AG10803 (cell line): ENCODE measurements at regions not wholly inside any gene's neighbourhood (a gene's known extent, or its start where the extent isn't known, plus 50 kb on each side); places are given as distances from the start of the nearest gene placed in this dataset.

Experiments used
- DNase-seq: peaks from one replicate; pipeline ENCODE4 v3.0.0; 2010; ENCODE audit warnings: low read depth
- H3K4me3 ChIP-seq: 2 replicates; pipeline ENCODE4 v1.5.1; 2011; ENCODE audit warnings: mild to moderate bottlenecking, low read length, control low read depth
- CTCF ChIP-seq: conservative IDR thresholded peaks from 2 replicates; pipeline ENCODE4 v1.5.1; 2011; ENCODE audit warnings: mild to moderate bottlenecking, low read length, control low read depth, inconsistent platforms

DNA sequence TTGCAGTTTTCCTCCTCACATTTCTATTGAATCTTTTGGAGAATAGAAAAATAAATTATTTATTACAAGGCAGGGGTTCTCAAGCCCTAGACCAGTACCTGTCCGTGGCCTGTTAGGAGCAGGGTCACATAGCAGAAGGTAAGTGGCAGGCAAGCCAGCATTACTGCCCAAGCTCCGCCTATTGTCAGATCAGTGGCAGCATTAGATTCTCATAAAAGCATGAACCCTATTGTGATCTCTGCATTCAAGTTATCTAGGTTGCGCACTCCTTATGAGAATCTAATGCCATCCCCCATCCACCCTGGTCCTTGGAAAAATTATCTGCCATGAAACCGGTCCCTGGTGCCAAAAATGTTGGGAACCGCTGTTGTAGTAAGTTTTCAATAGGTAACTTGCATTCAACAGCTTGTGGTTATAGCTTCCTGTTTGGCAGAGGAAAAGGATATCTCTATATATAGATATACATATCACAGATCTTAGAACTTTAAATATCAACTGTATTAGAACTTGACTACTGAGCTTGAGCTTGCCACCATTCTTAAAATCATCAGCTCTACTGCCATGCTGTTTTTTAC lies 165.1 kb downstream of the AHR start:
- no peak for TF ChIP-seq CTCF
- DNase-seq, result no peak

DNA sequence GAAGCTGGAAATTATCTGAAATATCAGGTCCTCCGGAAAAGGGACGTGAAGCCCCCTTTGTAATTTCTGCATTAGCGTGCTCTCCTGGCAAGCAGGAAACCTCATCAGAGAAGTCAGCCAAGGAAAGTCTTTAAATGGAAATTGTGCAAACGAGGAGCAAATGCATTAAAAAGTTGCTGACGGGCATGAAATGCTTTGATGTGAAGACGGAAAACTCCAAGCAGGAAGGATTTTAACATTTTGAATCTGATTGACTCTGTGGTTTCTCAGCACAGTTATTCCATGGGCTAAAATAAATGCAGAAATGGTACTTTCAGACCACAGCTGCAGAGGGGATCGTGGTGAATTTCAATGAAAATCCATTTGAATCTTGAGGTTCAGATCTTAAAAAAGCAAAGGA lies 167.8 kb downstream of the AHR start:
- no peak for DNase-seq
- no peak for TF ChIP-seq CTCF
- H3K4me3 ChIP-seq, result no peak overlapping the region

More for the DNA sequence above, 165.1 kb downstream of the AHR start:
- no peak overlapping the region for H3K4me3 ChIP-seq

DNA sequence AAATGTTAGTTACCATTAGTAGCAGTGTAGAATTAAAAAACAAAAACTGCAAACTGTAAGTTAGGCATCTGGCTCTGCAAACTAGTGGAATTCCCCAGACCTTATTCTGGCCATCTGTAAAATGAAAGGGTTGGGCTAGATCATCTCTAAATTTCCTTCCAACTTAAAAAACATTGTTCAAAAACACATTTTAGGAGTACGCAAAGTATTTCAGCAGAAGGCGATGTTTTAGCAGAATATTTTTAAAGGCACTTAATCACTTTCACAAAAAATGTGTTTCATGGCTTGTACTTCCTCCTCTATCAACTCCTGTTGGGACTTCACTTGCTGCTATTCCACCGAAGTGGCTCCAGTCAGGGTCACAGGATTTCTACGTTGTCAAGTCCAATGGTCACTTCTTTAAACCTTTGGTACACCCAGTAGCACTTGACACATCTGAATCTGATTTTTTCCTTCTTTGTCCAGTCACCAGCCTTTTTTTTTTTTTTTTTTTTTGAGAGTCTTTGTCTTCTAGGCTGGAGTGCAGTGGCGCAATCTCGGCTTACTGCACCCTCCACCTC lies 169.0 kb downstream of the AHR start:
- H3K4me3 ChIP-seq, result no peak overlapping the region
- no peak for TF ChIP-seq CTCF
- no peak for DNase-seq

DNA sequence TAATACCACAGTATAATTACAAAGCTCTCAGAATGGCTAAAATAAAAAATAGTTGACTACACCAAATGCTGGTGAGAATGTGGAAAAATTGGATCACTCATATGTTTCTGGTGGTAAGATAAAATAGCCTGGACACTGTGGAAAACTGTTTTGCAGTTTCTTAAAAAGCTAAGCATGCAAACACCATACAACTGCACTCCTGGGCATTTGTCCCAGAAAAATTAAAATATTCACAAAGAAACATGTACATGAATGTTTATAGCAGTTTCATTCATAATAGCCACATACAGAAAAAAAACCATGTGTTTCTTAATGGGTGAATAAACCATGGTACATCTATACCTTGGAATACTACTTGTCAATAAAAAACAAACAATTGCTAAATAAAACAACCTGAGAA lies 172.9 kb downstream of the AHR start:
- no peak for DNase-seq
- no peak for TF ChIP-seq CTCF
- no peak overlapping the region for H3K4me3 ChIP-seq

DNA sequence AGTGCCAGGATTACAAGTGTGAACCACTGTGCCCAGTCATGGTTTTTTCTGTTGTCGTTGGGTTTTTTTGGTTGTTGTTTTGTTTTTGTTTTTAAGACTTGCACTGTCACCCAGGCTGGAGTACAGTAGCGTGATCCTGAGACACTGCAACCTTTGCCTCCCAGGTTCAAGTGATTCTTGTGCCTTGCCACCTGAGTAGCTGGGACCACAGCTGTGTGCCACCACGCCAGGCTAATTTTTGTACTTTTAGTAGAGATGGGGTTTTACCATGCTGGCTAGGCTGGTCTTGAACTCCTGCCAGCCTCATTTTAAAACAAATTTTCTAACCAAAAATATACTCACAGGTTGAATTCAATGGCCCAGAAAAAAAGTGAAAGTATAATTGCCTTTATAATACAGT lies 174.1 kb downstream of the AHR start:
- no peak for TF ChIP-seq CTCF

GRCh38 chr7:17472939-17473338 lies 174.5 kb downstream of the AHR start:
- no peak for DNase-seq
- no peak overlapping the region for H3K4me3 ChIP-seq
- no peak for TF ChIP-seq CTCF

More for the DNA sequence above, 174.1 kb downstream of the AHR start:
- no peak for DNase-seq
- no peak overlapping the region for H3K4me3 ChIP-seq

GRCh38 chr7:17474724-17475344 lies 176.4 kb downstream of the AHR start:
- TF ChIP-seq CTCF, result no peak
- no peak overlapping the region for H3K4me3 ChIP-seq
- DNase-seq, result no peak
